ENCODE measurements at regions not wholly inside any gene's neighbourhood (a gene's known extent, or its start where the extent isn't known, plus 50 kb on each side); places are given as distances from the start of the nearest gene placed in this dataset.

GRCh38 chr21:14706712-14707510 lies 160.8 kb upstream of the SAMSN1 start:
- no peak for DNase-seq (ENCODE audit: low spot score)
- H3K36me3 ChIP-seq: no peaks in the 10 kb centered on the region
- H3K27me3 ChIP-seq (replicated peaks; ENCODE audit: insufficient read depth): no peaks in the 10 kb centered on the region
- intact Hi-C loops (cut with DNase I): no loop called here
- H3K27ac ChIP-seq: no peak overlapping the region
- H3K9me3 ChIP-seq: no peaks in the 10 kb centered on the region
- 47% methylated on average over 7 of the region's 7 CpGs for WGBS
- TF ChIP-seq POLR2AphosphoS5 (IDR thresholded peaks at IDR 0.05) (no peak), POLR2A (IDR thresholded peaks at IDR 0.05) (no peak)
- H3K4me1 ChIP-seq (replicated peaks): no peaks in the 10 kb centered on the region
- no peak overlapping the region for H3K4me3 ChIP-seq

GRCh38 chr21:14699433-14700407 lies 153.6 kb upstream of the SAMSN1 start:
- intact Hi-C loops (cut with DNase I): no loop called here
- H3K9me3 ChIP-seq: no peaks in the 10 kb centered on the region
- TF ChIP-seq CTCF (IDR thresholded peaks at IDR 0.05) (no peak), POLR2AphosphoS5 (IDR thresholded peaks at IDR 0.05) (peak; percentile 64)
- no peaks in the 10 kb centered on the region for H3K36me3 ChIP-seq
- H3K27ac ChIP-seq: peak overlapping the region in 1 of 2 donors; percentile 68
- H3K4me3 ChIP-seq: no peak overlapping the region
- H3K27me3 ChIP-seq (replicated peaks; ENCODE audit: insufficient read depth): no peaks in the 10 kb centered on the region
- WGBS: 42% methylated on average over 3 of the region's 3 CpGs
- peaks cover 3% of the 10 kb centered on the region for H3K4me1 ChIP-seq (replicated peaks)
- DNase-seq (ENCODE audit: low spot score): peak; percentile 43

GRCh38 chr21:14697769-14698168 lies 151.7 kb upstream of the SAMSN1 start:
- DNase-seq (ENCODE audit: low spot score): no peak
- WGBS: 96% methylated on average over 1 of the region's 1 CpG
- Histone ChIP-seq H3K4me1 (replicated peaks) (peaks cover 3% of the 10 kb centered on the region), H3K9me3 (no peaks in the 10 kb centered on the region), H3K4me3 (no peak overlapping the region), H3K27me3 (replicated peaks; ENCODE audit: insufficient read depth) (no peaks in the 10 kb centered on the region), H3K27ac (no peak overlapping the region), H3K36me3 (no peaks in the 10 kb centered on the region)
- TF ChIP-seq POLR2AphosphoS5 (IDR thresholded peaks at IDR 0.05) (no peak), CTCF (IDR thresholded peaks at IDR 0.05) (no peak), POLR2A (IDR thresholded peaks at IDR 0.05) (no peak)
- intact Hi-C loops (cut with DNase I): no loop called here

- intact Hi-C loops (cut with DNase I): no loop called here
- Histone ChIP-seq H3K36me3 (no peaks in the 10 kb centered on the region), H3K27ac (no peak overlapping the region), H3K4me1 (replicated peaks) (peaks cover 3% of the 10 kb centered on the region), H3K9me3 (no peaks in the 10 kb centered on the region), H3K4me3 (no peak overlapping the region), H3K27me3 (replicated peaks; ENCODE audit: insufficient read depth) (no peaks in the 10 kb centered on the region)
- no peak for DNase-seq (ENCODE audit: low spot score)
- TF ChIP-seq POLR2A (IDR thresholded peaks at IDR 0.05) (no peak), POLR2AphosphoS5 (IDR thresholded peaks at IDR 0.05) (no peak), CTCF (IDR thresholded peaks at IDR 0.05) (no peak)
- WGBS: 71% methylated on average over 1 of the region's 1 CpG
Observed at GRCh38 chr21:14694817-14695216, 148.7 kb upstream of the SAMSN1 start.

- no peaks in the 10 kb centered on the region for H3K27me3 ChIP-seq (replicated peaks; ENCODE audit: insufficient read depth)
- no peaks in the 10 kb centered on the region for H3K4me1 ChIP-seq (replicated peaks)
- no peak overlapping the region for H3K27ac ChIP-seq
- 95% methylated on average over 3 of the region's 3 CpGs for WGBS
- H3K9me3 ChIP-seq: no peaks in the 10 kb centered on the region
- intact Hi-C loops (cut with DNase I): no loop called here
- TF ChIP-seq POLR2A (IDR thresholded peaks at IDR 0.05): no peak
- no peak for TF ChIP-seq POLR2AphosphoS5 (IDR thresholded peaks at IDR 0.05)
- TF ChIP-seq CTCF (IDR thresholded peaks at IDR 0.05): no peak
- no peak overlapping the region for H3K4me3 ChIP-seq
- no peak for DNase-seq (ENCODE audit: low spot score)
- no peaks in the 10 kb centered on the region for H3K36me3 ChIP-seq
Observed at GRCh38 chr21:14693997-14694396, 147.9 kb upstream of the SAMSN1 start.

Measured in prostate gland (tissue), 2 donors.